Spleen (tissue), 7 donors: ENCODE measurements at regions not wholly inside any gene's neighbourhood (a gene's known extent, or its start where the extent isn't known, plus 50 kb on each side); places are given as distances from the start of the nearest gene placed in this dataset.

Source experiments
- CTCF ChIP-seq, 11 experiments: fragments of 200-600 bp in 7 of 11; fragments of 450-650 bp in 4 of 11; sonication (generic) in 4 of 11; IDR thresholded peaks in 8 of 11; conservative IDR thresholded peaks in 3 of 11; 1 replicate in 7 of 11; 2 replicates in 4 of 11; pipeline versions ENCODE4 v1.4.0 to v1.8.0; 2016 to 2021; ENCODE audit warnings: antibody characterized with exemption in 11 of 11, inconsistent platforms in 4 of 11, mild to moderate bottlenecking in 1 of 11
- POLR2A ChIP-seq, 3 donors: fragments of 450-650 bp; IDR thresholded peaks; one replicate each; pipeline ENCODE4 v1.5.1; 2017; ENCODE audit warnings: antibody characterized with exemption in 3 of 3, mild to moderate bottlenecking in 1 of 3
- POLR2AphosphoS5 ChIP-seq, 3 donors: sonication (generic); formaldehyde crosslinking; IDR thresholded peaks; one replicate each; pipeline ENCODE4 v1.5.1; 2017; ENCODE audit warnings: antibody characterized with exemption in 3 of 3
- donor health status: DM: no; HTN: no; CAD: no; lungs with moderate emphysema.
- donor health status: DM: no; HTN: no; CAD: no.
- donor health status: DM: no; HTN: no; CAD: no.

GRCh38 chr1:118716775-118717174, 271.4 kb downstream of the TBX15 start:
- no peak for TF ChIP-seq CTCF (IDR thresholded peaks at IDR 0.05 in 8 of 11, conservative IDR thresholded peaks at IDR 0.05 in 3 of 11)
- TF ChIP-seq POLR2A (IDR thresholded peaks at IDR 0.05), result no peak
- no peak for TF ChIP-seq POLR2AphosphoS5 (IDR thresholded peaks at IDR 0.05)
